ENCODE measurements at regions not wholly inside any gene's neighbourhood (a gene's known extent, or its start where the extent isn't known, plus 50 kb on each side); places are given as distances from the start of the nearest gene placed in this dataset.
"Not testable (repeated sequence)": the region's sequence is repeated elsewhere in the genome, so short reads cannot be mapped to it uniquely, and the experiment has no call there.

- DNase-seq (ENCODE audit: low read depth in 2 of 2) = no peak
Observed at GRCh38 chr4:188433741-188434315, 294.6 kb downstream of the TRIML1 start.

- DNase-seq (ENCODE audit: low read depth in 2 of 2) = no peak
Observed at GRCh38 chr4:188434643-188435042, 295.4 kb downstream of the TRIML1 start.

GRCh38 chr4:188435381-188435780 is 296.1 kb downstream of the TRIML1 start:
- DNase-seq (ENCODE audit: low read depth in 2 of 2) = no peak

- DNase-seq (ENCODE audit: low read depth in 2 of 2) = no peak
Observed at GRCh38 chr4:188437535-188437934, 298.3 kb downstream of the TRIML1 start.

GRCh38 chr4:188438391-188438824 is 299.2 kb downstream of the TRIML1 start:
- not testable (repeated sequence) for DNase-seq (ENCODE audit: low read depth in 2 of 2)

- no peak for DNase-seq (ENCODE audit: low read depth in 2 of 2)
Observed at GRCh38 chr4:188439641-188440311, 300.5 kb downstream of the TRIML1 start.

- DNase-seq (ENCODE audit: low read depth in 2 of 2) = no peak
Observed at GRCh38 chr4:188444500-188444899, 305.3 kb downstream of the TRIML1 start.

- DNase-seq (ENCODE audit: low read depth in 2 of 2) = not testable (repeated sequence)
Observed at GRCh38 chr4:188448996-188449395, 309.8 kb downstream of the TRIML1 start.

- DNase-seq (ENCODE audit: low read depth in 2 of 2) = no peak
Observed at GRCh38 chr4:188450571-188450970, 311.3 kb downstream of the TRIML1 start.

- DNase-seq (ENCODE audit: low read depth in 2 of 2) = no peak
Observed at GRCh38 chr4:188452097-188452496, 312.9 kb downstream of the TRIML1 start.

- DNase-seq (ENCODE audit: low read depth in 2 of 2) = no peak
Observed at GRCh38 chr4:188454575-188454974, 315.3 kb downstream of the TRIML1 start.

- no peak for DNase-seq (ENCODE audit: low read depth in 2 of 2)
Observed at GRCh38 chr4:188455062-188455752, 316.0 kb downstream of the TRIML1 start.

GRCh38 chr4:188459381-188459780 is 320.1 kb downstream of the TRIML1 start:
- no peak for DNase-seq (ENCODE audit: low read depth in 2 of 2)

- DNase-seq (ENCODE audit: low read depth in 2 of 2) = no peak
Observed at GRCh38 chr4:188463909-188464308, 324.7 kb downstream of the TRIML1 start.

GRCh38 chr4:188466001-188466400 is 326.8 kb downstream of the TRIML1 start:
- no peak for DNase-seq (ENCODE audit: low read depth in 2 of 2)

GRCh38 chr4:188484256-188484655 is 345.0 kb downstream of the TRIML1 start:
- DNase-seq (ENCODE audit: low read depth in 2 of 2) = no peak

- no peak for DNase-seq (ENCODE audit: low read depth in 2 of 2)
Observed at GRCh38 chr4:188485906-188486305, 346.7 kb downstream of the TRIML1 start.

- DNase-seq (ENCODE audit: low read depth in 2 of 2) = no peak
Observed at GRCh38 chr4:188492886-188493285, 353.6 kb downstream of the TRIML1 start.

- no peak for DNase-seq (ENCODE audit: low read depth in 2 of 2)
Observed at GRCh38 chr4:188495169-188495568, 355.9 kb downstream of the TRIML1 start.

GRCh38 chr4:188511431-188511830 is 372.2 kb downstream of the TRIML1 start:
- DNase-seq (ENCODE audit: low read depth in 2 of 2) = no peak

GRCh38 chr4:188532751-188533150 is 393.5 kb downstream of the TRIML1 start:
- no peak for DNase-seq (ENCODE audit: low read depth in 2 of 2)

GRCh38 chr4:188534297-188534696 is 395.1 kb downstream of the TRIML1 start:
- DNase-seq (ENCODE audit: low read depth in 2 of 2) = no peak

GRCh38 chr4:188534917-188535316 is 395.7 kb downstream of the TRIML1 start:
- DNase-seq (ENCODE audit: low read depth in 2 of 2) = no peak

Data from activated CD4-positive, alpha-beta T cell treated with anti-CD3 and anti-CD28 coated beads for 24 hours (primary cell).